HEK293T (cell line): ENCODE measurements at regions not wholly inside any gene's neighbourhood (a gene's known extent, or its start where the extent isn't known, plus 50 kb on each side); places are given as distances from the start of the nearest gene placed in this dataset.

Source experiments
- BHLHE40 ChIP-seq: fragments of 450-650 bp; IDR thresholded peaks from 2 replicates; pipeline ENCODE4 v1.6.1; 2016; ENCODE audit warnings: mild to moderate bottlenecking, moderate library complexity, borderline replicate concordance
- HDGF ChIP-seq: fragments of 450-650 bp; IDR thresholded peaks from 2 replicates; pipeline ENCODE4 v1.6.1; 2017; ENCODE audit warnings: antibody characterized with exemption, borderline replicate concordance
- TARDBP ChIP-seq: fragments of 450-650 bp; IDR thresholded peaks from 2 replicates; pipeline ENCODE4 v1.6.1; 2016

GRCh38 chr5:124872086-124872485, 125.6 kb upstream of the ZNF608 start:
- TF ChIP-seq HDGF (no peak), TARDBP (no peak), BHLHE40 (no peak)
